ENCODE measurements at regions not wholly inside any gene's neighbourhood (a gene's known extent, or its start where the extent isn't known, plus 50 kb on each side); places are given as distances from the start of the nearest gene placed in this dataset.

- Histone ChIP-seq H2BK120ac (ENCODE audit: low read depth, low read length, poor library complexity, severe bottlenecking) (no peak overlapping the region), H3K4me2 (ENCODE audit: insufficient read depth, insufficient read length, low read length) (no peak overlapping the region), H3K23me2 (ENCODE audit: insufficient read length, low read depth, low read length, poor library complexity, severe bottlenecking) (no peaks in the 10 kb centered on the region), H2AK5ac (ENCODE audit: insufficient read length, low read length) (no peak overlapping the region), H4K5ac (ENCODE audit: insufficient read length, low read depth, low read length) (no peak overlapping the region), H3K18ac (ENCODE audit: insufficient read length, low read depth, low read length) (no peak overlapping the region), H3K9ac (ENCODE audit: extremely low read depth, insufficient read length, low read length) (no peak overlapping the region), H2BK5ac (ENCODE audit: insufficient read length, low read length) (no peak overlapping the region), H2BK20ac (ENCODE audit: low read depth, low read length, poor library complexity, severe bottlenecking) (no peak overlapping the region), H3K79me2 (ENCODE audit: insufficient read depth, low read length) (no peaks in the 10 kb centered on the region), H2BK12ac (ENCODE audit: insufficient read length, low read depth, low read length) (no peak overlapping the region), H3K4ac (ENCODE audit: low read depth, low read length) (no peak overlapping the region), H3K79me1 (ENCODE audit: insufficient read depth, low read depth, low read length, poor library complexity, severe bottlenecking) (no peaks in the 10 kb centered on the region), H2BK15ac (ENCODE audit: low read depth, low read length) (no peak overlapping the region), H2AFZ (ENCODE audit: low read length) (no peak overlapping the region), H3K27me3 (ENCODE audit: insufficient read depth, low read length) (no peaks in the 10 kb centered on the region), H3T11ph (ENCODE audit: low read length) (no peak overlapping the region), H3K27ac (ENCODE audit: insufficient read length, low read depth, low read length) (no peak overlapping the region), H3K4me1 (ENCODE audit: insufficient read depth, low read length) (no peaks in the 10 kb centered on the region), H4K20me1 (ENCODE audit: control insufficient read depth, insufficient read depth, insufficient read length) (no peaks in the 10 kb centered on the region), H4K8ac (replicated peaks; ENCODE audit: insufficient read length, low read depth, low read length) (no peak overlapping the region), H3K23ac (ENCODE audit: insufficient read length, low read depth, low read length) (no peak overlapping the region), H4K91ac (ENCODE audit: insufficient read length, low read depth, low read length) (no peak overlapping the region), H3K14ac (ENCODE audit: insufficient read depth, low read length) (no peak overlapping the region), H3K56ac (ENCODE audit: insufficient read length, low read depth, low read length) (no peak overlapping the region), H3K9me3 (ENCODE audit: control insufficient read depth, low read depth, low read length) (no peaks in the 10 kb centered on the region)
- Mint-ChIP-seq H3K4me3 (no peak overlapping the region), H3K27me3 (ENCODE audit: low read depth) (peaks cover 56% of the 10 kb centered on the region), H3K4me1 (peaks cover 0 to 3% of the 10 kb centered on the region in 2 experiments; a peak in 1 of 4 replicates), H3K27ac (no peak overlapping the region), H3K9me3 (peaks cover 0 to 2% of the 10 kb centered on the region in 2 experiments; a peak in 1 of 5 replicates), H3K36me3 (ENCODE audit: insufficient read depth in 1 of 3, low read depth in 3 of 3) (no peaks in the 10 kb centered on the region)
- TF ChIP-seq CTCF (conservative IDR thresholded peaks at IDR 0.05) = no peak
- no peak for DNase-seq
- WGBS (ENCODE audit: extremely low coverage, insufficient read length, low lambda C conversion rate) = no CpG with 5 or more reads among the region's 9 CpGs
Observed at GRCh38 chr20:22471156-22471836, 113.1 kb downstream of the FOXA2 start.

Data from H9 (cell line).